HG03064 (cell line): ENCODE measurements at regions not wholly inside any gene's neighbourhood (a gene's known extent, or its start where the extent isn't known, plus 50 kb on each side); places are given as distances from the start of the nearest gene placed in this dataset.
"Not testable (repeated sequence)": the region's sequence is repeated elsewhere in the genome, so short reads cannot be mapped to it uniquely, and the experiment has no call there.

Experiments used
- ATAC-seq: cut with Tn5 transposase; IDR thresholded peaks from one replicate; pipeline ENCODE4 v1.9.1; 2021; ENCODE audit warnings: low read depth; ENCODE audit not compliant: unreplicated experiment

DNA sequence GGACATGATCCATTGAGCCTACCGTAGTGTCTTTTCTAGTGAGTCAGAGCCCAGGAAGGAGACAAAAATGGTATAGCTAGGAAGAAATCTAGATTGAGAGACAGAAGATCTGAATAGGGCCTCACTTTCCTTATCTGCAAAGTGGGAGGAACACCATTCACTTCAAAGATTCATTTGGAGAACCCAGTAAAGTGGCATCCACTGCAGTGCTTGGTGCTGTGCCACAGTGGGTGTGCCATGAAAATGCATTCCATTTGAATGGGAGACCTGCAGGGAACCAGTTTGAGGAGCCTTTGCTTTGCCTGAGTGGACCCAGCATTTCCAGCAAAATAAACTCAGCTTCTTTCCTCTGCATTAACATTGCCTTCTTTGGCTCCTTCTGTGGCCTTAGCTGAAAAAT is 470.5 kb upstream of the CADM1 start:
- no peak for ATAC-seq

DNA sequence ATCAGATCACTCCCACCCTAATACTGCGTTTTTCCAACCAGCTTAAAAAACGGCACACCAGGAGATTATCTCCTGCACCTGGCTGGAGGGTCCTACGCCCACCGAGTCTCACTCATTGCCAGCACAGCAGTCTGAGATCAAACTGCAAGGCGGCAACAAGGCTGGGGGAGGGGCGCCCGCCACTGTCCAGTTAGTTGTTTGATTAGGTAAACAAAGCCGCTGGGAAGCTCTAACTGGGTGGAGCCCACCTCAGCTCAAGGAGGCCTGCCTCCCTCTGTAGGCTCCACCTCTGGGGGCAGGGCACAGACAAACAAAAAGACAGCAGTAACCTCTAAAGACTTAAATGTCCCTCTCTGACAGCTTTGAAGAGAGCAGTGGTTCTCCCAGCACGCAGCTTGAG is 463.0 kb upstream of the CADM1 start:
- ATAC-seq: not testable (repeated sequence)

DNA sequence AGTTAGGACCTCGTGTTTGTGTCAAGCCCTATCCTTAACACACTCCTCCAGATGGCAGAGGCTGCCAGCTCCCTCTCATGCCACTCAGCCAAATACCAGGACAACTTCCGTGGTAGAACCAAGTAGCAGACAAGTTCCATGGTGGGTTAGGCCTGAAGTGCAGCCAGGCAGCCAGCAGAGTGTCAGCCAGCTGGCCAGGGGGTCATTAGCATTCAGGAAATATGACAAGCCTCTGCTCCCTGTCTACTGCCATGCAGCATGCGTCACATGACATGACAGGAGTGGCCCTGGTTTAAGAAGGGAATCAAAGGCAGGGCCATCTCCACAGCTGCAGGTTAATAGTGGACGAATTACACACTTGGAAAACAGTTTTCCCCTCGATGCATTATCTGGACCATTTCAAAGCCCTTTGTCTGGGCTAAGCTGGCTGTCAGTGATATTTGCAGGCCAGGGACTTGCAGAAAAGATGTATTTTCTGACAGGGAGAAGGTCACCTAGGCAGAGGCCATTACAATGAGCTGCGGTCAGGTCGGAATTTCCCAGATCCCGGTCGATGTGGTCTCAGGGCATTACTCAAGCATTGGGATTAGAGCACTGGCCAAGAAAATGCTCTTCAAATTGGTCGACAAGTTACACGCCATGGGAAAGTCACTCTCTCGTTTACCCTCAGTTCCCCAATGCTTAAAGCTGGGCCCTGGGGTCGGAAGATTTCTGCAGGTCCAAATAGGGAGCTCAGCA is 461.7 kb upstream of the CADM1 start:
- no peak for ATAC-seq

DNA sequence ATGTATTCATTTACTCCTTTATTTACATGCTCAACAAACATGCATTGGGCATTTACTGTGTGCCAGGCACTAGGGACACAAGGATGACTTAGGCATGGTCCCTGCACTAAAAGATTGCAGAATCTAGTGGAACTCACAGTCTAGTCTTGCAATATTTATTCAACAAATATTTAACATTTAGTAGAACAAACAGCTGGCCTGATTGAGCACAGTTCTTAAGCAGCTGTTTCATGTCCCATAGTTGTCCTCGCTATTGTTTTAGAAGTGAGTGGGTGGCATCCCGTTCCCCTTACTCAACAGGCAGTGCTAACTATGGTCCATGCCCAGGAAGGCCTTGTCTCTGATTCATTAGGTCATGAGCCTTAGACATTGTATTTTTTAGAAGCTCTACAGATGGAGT is 459.9 kb upstream of the CADM1 start:
- no peak for ATAC-seq

DNA sequence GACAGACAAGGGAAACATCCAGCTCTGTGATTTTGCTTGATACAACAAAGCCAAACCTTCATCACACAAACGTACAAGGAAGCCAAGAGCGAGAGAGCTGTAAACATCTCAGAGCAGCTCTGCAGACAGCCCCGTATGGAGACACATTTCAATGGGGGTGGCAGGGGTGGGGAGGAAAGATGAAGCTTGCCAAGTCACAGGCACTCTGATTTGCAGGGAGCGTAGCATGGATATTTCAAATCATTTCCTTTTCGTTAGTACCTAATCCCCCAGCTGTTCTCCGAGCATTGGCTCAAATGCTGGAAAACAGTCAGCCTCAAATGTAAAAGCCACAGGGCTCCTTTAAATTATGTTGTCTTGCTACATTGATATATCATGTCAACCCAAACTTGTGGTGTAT is 458.9 kb upstream of the CADM1 start:
- no peak for ATAC-seq

DNA sequence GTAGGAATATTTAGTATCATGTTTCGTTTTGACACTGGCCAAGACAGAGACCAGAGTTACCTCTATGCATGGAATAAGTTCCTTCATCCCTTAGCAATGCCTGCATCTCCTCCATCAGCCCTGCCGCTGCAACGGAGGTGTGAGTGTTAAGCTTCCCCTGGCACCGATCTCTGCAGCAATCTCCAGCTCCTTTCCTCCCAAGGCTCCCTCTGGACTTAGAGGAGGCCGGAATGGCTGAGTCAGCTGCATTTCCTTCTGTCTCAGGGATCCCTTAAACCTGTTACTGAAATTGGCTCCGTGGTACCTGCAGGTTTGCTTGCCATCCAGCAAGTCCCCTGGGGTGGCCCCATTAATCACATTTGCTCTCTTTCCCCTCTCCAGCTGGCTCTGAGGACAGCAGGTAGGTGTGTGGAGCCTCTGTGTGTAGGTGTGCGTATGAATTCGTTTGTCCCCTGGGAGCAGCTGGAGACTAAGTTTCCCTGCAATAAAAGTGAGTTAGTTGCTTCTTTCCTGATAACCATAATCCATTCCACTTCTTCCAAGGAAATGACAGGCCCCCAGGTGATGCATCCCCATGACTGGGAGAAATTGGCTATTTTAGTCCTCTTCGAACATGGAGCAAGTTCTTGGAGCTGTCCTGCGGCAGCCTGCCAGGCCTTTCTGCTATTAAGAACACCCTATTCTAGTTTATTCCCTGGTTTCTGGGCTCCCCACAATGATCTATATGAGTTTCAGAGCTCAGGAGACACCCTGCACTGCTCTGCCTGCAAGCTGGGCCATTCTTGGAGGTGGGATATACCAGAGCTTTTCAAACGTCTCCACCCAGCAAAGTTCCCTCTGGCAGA is 457.2 kb upstream of the CADM1 start:
- ATAC-seq: no peak

DNA sequence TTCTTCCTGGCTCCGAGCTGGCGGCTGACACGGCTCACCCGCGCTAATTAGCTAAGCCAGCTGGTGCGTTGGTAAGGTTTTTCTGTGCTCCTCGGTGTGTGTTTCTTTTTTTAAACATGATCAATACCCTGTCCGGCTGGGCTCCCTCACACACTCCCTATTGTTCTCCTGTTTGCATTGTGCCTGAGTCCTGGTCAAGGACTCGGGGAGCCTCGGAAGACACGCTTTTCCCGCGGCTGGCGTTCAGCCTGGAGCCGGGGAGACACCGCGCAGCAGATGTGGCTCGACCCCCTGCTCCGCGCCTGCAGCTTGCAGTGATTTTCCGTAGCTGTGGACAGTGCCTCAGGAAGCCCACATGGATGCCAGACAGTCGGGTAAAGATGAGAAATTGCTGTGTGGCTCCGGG is 454.9 kb upstream of the CADM1 start:
- ATAC-seq: no peak

DNA sequence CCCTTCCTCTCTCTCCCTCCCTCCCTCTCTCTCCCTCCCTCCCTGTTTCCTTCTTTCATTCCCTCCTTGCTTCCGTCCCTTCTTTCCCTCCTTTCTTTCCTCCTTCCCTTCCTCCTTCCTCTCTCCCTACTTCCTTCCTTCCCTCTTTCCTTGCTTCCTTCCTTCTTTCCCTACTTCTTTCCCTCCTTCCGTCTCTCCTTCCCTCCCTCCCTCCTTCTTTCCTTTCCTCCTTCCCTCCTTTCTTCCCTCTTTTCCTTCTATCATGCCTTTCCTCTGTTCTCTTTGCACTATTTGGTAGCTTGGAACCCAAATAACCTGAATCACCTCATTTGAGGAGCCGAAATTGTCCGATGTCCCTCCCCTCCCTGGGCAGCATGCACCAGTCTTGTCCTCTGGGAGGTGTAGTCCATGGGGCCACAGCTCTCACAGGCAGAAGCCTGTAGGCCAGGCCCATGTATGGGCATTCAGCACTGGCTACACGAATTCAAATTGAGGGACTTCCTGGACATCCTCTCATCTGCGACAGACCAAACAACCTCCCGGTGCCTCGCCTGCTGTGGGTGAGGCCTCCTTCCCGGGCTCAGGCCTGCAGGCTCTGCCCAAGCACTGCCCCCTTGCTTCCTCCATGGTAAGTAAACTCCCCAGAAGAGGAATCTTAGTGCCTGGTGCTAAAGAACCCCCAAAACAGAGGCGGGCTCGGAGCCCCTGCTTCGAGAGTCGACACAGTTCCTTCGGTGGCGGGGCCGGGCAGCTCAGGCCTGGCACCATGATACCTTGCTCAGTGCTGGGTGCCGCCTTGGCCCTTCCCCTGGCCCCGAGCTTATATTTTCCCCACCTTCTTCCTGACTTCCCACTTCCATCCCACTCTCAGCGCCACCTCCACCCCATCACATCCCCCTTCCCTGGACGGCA is 454.1 kb upstream of the CADM1 start:
- no peak for ATAC-seq

DNA sequence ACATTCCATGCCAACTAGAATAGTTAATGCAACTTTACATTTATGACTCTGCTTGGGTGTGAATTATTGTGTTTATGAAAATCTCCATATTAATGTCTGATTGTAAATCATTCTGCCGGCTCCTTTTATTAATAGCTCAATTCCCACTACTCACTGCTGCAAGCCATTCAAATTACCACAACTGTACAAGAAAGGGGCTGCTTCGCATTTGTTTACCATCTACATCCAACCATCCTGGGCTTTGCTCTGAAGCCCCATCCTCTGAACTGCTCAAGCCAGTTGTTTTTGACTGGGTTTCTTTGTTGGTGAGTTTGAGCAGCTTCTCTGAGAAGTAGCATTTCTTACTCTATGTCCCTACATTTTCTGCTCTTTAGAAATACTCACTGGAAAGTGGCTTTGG is 451.6 kb upstream of the CADM1 start:
- no peak for ATAC-seq

DNA sequence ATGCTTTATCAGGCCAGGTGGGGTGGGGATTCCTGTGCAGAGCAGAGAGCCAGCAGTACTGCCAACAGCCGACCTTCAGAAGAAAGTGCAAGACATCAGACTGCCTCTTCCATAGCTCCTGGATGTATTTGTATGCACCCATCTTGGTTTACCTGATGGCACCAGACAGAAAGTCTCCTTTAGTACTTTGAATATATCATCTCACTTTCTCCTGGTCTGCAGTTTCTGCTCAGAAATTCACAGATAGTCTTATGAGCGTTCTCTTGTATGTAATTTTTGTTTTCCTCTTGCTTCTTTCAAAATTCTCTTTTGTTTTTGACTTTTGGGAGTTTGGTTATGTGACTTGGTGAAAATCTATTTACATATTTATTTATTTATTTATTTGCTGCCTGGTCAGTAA is 446.4 kb upstream of the CADM1 start:
- no peak for ATAC-seq

DNA sequence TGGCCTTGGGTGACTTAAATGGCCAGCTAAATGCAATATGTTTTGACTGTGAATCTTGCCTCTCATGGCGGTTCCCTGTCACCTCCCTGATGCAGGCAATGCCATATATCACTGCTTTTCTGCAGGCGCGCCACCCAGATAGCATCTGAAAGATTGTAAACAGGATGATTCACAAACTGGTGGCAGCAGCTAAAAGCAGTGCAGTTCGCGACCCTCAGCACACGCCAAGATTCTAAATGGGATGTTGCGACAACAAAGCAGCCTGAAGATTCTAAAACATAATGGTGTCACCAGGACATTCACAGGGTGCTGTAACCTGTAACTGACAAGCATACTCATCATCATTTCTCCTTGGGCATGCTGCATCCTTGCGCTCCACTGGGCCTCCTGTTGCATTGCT is 440.4 kb upstream of the CADM1 start:
- no peak for ATAC-seq

DNA sequence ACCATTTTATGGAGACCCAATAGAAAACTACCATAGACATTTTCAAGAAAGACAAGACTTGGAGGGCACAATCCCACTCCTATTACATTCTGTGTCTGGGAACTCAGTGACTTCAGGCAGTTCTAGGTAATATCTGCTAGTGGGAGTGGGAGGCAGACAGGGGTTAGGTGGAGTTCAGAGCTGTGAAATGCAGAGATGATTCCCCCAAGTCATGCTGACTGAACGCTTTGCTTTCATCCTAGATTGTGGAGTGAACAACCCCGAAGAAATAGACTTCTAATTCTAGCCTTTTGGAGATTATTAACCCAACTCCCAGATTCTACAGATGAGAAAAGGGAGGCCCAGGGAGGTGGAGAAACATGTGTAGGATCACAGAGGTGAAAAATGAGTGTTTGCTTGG is 437.8 kb upstream of the CADM1 start:
- no peak for ATAC-seq

DNA sequence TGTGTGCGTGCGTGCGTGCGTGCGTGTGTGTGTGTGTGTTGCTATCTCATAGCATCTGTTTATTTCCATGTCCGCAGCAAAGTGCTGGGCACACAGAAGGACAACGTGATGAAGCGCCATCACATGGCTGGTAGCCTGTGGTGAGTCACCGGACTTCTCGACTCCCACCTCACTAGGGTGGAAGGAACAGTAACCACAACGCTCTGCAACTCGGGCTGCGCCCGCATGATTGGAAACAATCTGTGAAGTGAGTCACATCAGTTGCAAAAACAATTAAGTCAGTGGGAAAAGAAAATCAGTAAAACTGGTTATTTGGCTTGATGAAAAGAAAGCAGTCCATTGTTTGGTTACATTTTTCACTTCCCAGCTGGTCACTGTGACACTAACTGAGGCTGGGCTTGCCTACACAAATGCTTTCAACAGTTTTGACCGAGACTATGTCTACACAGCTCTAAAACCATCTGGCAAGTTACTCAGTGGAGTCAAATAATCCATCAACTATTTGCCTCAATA is 437.3 kb upstream of the CADM1 start:
- ATAC-seq: no peak

DNA sequence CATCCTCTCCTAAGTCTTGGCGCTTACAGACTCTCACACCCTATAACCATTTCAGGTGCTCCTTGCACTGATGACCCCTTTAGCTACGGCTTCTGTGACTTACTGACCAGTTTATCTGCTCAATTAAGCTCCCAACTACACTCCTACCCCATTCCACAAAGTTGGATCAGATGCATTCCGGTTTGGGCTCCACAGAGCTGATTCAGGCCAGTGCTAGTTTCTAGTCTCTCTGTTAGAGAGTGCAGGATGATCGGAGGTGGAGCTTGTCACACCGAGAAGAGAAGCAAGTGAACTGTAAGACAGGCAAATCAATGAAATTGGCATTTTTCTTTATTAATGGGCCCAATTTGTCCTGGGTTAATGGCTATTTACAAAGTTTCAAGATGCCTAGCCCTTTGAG is 436.8 kb upstream of the CADM1 start:
- no peak for ATAC-seq

DNA sequence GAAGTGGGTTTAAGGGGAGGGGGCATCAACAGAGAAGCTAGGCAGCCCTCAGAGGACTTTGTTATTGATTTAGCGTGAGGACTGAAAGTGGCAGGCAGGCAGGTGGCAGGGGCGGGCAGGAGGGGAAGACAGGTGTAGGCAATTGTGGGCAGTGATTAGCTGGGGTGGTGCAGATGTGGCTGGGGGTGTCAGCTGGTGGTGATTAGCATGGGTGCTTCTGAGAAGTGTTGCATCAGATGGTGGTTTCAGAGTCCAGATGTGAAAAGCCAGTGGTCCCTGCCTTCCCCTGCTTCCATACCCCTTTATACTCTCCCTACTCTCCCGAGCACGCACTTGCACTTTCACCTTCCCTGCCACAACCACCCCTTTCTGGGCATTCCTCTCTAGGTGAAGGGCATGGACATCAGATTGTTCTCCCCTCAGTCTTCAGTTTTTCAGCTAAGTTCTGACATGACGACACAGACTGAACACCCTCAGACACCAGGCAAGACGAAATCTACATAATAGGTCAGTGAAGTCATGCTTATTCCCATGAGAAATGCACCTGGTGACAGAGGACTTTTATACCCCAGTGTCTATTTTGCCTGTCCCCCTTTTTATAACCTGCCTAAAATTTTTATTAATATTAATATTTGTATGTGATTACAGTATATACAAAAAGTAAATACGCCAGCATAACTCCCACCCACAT is 435.7 kb upstream of the CADM1 start:
- no peak for ATAC-seq

DNA sequence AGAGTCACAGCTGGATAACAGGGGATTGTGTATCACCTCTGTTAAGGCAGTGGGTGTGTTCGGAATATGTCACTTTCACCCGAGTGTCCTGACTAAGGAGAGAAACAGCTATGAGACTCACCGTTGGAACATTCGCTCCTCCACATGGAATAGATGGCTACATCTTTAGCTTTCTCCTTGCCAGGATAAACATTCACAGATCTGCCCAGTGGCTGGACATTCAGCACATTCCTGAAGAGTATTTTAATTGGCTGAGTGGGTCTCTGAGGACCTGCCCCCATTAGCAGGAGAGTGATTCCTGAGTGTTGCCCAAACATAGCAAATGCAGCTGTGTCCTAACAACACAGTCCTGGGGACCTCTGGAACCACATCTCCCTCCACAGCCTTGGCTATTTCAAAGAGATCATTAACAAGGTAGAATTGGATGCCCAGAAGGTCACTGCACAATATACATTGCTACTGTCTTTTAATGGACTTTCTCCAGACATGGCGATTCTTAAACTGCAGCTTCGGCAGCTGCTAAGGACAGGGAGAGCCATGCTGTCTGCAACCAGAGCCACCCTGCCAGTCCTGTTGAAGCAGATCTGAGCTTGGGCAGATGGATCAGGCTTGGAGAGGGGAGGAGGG is 435.0 kb upstream of the CADM1 start:
- no peak for ATAC-seq

DNA sequence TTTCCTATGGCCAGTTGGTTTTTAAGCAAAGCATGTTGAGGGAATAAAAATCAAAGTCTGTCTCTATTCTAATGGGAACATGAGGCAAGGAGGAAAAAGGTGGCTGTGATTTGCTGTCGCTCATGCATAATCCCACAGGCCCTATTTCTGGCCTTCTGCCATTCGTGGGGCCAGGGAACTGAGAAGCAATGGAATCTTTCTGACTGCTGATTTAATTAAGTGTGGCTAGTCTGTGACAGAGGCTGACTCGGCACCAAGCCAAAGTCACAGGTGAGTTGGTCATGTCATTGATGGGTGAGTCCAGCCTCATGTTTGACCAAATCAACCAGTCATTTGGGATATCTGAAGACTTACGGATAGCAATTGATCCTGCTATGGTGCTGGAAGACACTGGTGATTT is 429.3 kb upstream of the CADM1 start:
- ATAC-seq: no peak

DNA sequence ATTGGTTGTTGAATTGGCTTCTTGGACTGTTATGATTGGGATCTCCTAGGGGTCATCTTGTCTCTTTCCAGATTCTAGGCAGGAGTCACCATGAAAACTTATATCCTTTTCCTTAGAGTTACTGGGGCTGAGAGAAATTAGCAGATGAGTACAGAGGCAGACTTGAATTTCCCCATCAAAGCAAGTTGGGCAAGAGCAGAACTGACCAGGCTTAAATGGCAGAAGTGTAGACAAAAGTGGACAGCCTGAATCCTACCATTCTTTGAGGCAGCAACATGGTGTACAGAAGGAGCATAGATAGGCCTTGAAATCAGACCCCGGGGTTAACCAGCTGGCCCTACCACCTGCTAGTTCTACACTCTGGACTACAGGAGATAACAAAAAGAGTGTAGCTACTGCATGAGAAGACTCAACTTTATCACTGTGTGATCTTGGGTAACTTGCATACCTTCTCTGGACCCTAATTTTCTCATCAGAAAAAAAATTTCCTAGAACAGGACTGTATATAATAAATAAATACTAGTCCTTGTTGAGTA is 427.4 kb upstream of the CADM1 start:
- no peak for ATAC-seq

DNA sequence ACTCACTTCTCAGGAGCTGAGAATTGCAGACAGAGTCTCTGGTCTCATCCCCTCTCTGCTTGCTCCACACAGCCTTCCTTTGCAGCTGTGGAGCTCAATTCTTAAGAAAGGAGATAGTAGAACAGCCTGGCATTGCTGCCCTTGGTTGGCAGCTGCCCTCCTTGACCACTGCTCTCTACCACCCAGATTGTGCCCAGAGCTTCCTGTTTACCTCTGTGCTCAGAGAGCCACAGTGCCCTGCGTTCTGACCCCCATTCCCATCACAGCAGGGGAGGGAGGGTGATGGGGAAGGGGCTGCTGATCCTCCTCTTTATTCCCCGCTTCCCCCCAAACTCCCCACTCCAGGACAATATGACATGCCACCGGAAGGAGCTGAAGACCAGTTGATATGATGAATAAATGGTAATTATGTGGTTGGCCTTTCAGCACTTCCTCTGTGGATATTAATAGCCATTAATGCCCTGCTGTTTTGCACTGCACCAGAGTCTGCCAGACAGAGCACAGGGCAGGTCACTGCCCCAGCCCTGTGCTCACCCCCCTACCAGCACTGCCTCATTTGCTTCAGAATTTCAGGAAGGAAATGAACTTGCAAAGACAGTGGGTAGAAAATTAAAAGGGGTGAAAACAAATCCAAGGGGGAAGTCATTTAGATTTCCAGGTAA is 426.8 kb upstream of the CADM1 start:
- ATAC-seq: peak; percentile 28
